ENCODE measurements at regions not wholly inside any gene's neighbourhood (a gene's known extent, or its start where the extent isn't known, plus 50 kb on each side); places are given as distances from the start of the nearest gene placed in this dataset.

DNA sequence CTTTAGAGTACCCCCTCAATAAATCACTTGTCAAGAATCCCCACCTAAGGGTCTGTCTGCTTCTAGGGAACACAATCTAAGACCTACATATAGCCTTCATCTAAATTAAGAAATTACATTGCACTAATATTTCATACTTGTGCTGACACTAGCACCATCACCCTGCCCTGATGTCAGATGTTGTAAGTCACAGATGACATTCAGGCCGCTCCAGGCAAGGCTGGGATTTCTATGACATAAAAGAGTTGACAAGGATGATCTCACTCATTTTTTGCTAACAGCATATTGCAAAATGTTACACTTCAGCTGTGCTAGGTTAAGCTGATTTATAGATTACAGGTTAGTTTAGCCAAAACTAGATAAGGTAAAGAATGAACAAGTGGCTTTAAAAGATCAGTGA, 372.5 kb upstream of the GRIA1 start:
- TF ChIP-seq EZH2phosphoT487 (IDR thresholded peaks at IDR 0.05; ENCODE audit: borderline replicate concordance) (no peak), POLR2AphosphoS5 (IDR thresholded peaks at IDR 0.05; ENCODE audit: low read depth, low read length) (no peak), POLR2A (IDR thresholded peaks at IDR 0.05; ENCODE audit: borderline replicate concordance, extremely low read depth, insufficient read depth, insufficient read length) (no peak), SP1 (IDR thresholded peaks at IDR 0.05; ENCODE audit: low read depth) (no peak), EZH2 (IDR thresholded peaks at IDR 0.05) (no peak), YY1 (IDR thresholded peaks at IDR 0.05; ENCODE audit: extremely low read depth, insufficient replicate concordance, low read depth, low read length) (no peak), RAD21 (IDR thresholded peaks at IDR 0.05; ENCODE audit: low read depth) (no peak)
- TF ChIP-seq, protein P1, sequence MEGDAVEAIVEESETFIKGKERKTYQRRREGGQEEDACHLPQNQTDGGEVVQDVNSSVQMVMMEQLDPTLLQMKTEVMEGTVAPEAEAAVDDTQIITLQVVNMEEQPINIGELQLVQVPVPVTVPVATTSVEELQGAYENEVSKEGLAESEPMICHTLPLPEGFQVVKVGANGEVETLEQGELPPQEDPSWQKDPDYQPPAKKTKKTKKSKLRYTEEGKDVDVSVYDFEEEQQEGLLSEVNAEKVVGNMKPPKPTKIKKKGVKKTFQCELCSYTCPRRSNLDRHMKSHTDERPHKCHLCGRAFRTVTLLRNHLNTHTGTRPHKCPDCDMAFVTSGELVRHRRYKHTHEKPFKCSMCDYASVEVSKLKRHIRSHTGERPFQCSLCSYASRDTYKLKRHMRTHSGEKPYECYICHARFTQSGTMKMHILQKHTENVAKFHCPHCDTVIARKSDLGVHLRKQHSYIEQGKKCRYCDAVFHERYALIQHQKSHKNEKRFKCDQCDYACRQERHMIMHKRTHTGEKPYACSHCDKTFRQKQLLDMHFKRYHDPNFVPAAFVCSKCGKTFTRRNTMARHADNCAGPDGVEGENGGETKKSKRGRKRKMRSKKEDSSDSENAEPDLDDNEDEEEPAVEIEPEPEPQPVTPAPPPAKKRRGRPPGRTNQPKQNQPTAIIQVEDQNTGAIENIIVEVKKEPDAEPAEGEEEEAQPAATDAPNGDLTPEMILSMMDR (IDR thresholded peaks at IDR 0.05 in 2 of 3, conservative IDR thresholded peaks at IDR 0.05 in 1 of 3; ENCODE audit: borderline replicate concordance in 1 of 3, insufficient read depth in 1 of 3, low read depth in 2 of 3, low read length in 2 of 3): no peak
- TF ChIP-seq, protein P2, sequence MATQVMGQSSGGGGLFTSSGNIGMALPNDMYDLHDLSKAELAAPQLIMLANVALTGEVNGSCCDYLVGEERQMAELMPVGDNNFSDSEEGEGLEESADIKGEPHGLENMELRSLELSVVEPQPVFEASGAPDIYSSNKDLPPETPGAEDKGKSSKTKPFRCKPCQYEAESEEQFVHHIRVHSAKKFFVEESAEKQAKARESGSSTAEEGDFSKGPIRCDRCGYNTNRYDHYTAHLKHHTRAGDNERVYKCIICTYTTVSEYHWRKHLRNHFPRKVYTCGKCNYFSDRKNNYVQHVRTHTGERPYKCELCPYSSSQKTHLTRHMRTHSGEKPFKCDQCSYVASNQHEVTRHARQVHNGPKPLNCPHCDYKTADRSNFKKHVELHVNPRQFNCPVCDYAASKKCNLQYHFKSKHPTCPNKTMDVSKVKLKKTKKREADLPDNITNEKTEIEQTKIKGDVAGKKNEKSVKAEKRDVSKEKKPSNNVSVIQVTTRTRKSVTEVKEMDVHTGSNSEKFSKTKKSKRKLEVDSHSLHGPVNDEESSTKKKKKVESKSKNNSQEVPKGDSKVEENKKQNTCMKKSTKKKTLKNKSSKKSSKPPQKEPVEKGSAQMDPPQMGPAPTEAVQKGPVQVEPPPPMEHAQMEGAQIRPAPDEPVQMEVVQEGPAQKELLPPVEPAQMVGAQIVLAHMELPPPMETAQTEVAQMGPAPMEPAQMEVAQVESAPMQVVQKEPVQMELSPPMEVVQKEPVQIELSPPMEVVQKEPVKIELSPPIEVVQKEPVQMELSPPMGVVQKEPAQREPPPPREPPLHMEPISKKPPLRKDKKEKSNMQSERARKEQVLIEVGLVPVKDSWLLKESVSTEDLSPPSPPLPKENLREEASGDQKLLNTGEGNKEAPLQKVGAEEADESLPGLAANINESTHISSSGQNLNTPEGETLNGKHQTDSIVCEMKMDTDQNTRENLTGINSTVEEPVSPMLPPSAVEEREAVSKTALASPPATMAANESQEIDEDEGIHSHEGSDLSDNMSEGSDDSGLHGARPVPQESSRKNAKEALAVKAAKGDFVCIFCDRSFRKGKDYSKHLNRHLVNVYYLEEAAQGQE (IDR thresholded peaks at IDR 0.05; ENCODE audit: low read depth): no peak
